ENCODE measurements at regions not wholly inside any gene's neighbourhood (a gene's known extent, or its start where the extent isn't known, plus 50 kb on each side); places are given as distances from the start of the nearest gene placed in this dataset.

DNA sequence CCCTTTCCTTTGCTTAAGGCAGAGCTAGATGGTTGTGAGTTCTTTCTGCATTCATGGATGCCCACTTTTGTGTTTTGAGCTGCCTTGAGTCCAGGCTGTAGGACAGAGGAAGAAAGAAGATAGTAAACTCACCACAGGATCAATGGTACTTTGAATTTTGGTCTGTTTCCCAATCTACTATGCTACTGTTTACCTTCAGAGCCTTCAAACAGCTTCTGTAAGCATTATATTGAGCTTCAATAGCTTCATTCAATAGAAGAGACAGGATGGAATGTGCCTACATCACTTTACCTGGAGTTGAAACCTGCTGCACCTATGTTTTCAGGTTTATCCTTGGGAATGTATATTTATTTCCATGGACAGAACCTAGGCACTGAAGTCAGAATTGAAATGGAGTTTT lies 397.9 kb upstream of the DYNLRB2 start:
- TF ChIP-seq, protein P1, sequence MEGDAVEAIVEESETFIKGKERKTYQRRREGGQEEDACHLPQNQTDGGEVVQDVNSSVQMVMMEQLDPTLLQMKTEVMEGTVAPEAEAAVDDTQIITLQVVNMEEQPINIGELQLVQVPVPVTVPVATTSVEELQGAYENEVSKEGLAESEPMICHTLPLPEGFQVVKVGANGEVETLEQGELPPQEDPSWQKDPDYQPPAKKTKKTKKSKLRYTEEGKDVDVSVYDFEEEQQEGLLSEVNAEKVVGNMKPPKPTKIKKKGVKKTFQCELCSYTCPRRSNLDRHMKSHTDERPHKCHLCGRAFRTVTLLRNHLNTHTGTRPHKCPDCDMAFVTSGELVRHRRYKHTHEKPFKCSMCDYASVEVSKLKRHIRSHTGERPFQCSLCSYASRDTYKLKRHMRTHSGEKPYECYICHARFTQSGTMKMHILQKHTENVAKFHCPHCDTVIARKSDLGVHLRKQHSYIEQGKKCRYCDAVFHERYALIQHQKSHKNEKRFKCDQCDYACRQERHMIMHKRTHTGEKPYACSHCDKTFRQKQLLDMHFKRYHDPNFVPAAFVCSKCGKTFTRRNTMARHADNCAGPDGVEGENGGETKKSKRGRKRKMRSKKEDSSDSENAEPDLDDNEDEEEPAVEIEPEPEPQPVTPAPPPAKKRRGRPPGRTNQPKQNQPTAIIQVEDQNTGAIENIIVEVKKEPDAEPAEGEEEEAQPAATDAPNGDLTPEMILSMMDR (IDR thresholded peaks at IDR 0.05), result no peak
- intact Hi-C loops (cut with DNase I), result no loop called here
- Histone ChIP-seq H3K36me3 (no peaks in the 10 kb centered on the region), H3K27ac (no peak overlapping the region), H3K9me3 (no peaks in the 10 kb centered on the region), H3K4me3 (no peak overlapping the region), H3K4me1 (no peaks in the 10 kb centered on the region), H3K27me3 (no peaks in the 10 kb centered on the region)
- no peak for DNase-seq
- no peak for ATAC-seq

DNA sequence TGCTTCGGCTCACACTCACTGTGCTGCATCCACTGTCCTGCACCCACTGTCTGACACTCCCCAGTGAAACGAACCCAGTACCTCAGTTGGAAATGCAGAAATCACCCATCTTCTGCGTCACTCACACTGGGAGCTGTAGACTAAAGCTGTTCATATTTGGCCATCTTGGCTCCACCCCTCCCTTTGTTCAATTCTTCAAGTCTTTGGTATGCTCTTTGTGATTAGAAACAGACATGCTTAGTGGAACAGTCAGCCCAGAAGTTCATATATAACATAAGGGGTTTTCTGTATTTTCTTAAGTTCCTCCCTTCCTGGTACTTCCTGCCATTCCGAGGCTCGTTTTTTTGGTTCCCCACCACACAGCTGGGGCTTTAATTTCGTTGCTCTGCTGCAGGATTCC lies 398.5 kb upstream of the DYNLRB2 start:
- H3K4me1 ChIP-seq, result no peaks in the 10 kb centered on the region
- no peaks in the 10 kb centered on the region for H3K36me3 ChIP-seq
- DNase-seq (no peak), ATAC-seq (no peak)
- H3K4me3 ChIP-seq, result no peak overlapping the region
- intact Hi-C loops (cut with DNase I), result no loop called here
- no peaks in the 10 kb centered on the region for H3K9me3 ChIP-seq
- TF ChIP-seq, protein P1 (IDR thresholded peaks at IDR 0.05), result no peak
- H3K27me3 ChIP-seq, result no peaks in the 10 kb centered on the region
- no peak overlapping the region for H3K27ac ChIP-seq

DNA sequence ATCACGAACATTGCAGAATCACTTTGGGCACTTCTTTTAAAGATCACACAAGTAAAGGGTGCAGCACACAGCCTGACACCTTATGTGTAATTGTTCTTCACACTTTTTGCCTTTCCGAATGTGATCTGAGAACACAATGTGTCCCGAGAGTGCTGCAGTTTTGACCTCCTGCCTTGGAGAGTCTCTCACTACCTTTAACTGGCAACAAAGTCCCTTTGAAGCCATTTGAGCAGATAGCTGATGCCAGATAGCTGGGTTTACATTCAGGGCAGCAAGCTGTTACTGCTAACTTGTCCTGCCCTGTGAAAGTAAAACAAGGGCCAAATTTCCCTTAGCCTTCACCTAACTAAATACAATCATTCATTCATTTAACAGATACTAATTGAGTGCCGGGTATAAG lies 411.0 kb upstream of the DYNLRB2 start:
- Histone ChIP-seq H3K4me3 (no peak overlapping the region), H3K36me3 (no peaks in the 10 kb centered on the region), H3K27ac (no peak overlapping the region), H3K27me3 (no peaks in the 10 kb centered on the region), H3K9me3 (peaks cover 9% of the 10 kb centered on the region), H3K4me1 (no peaks in the 10 kb centered on the region)
- ATAC-seq, result no peak
- intact Hi-C loops (cut with DNase I), result no loop called here
- TF ChIP-seq, protein P1 (IDR thresholded peaks at IDR 0.05), result no peak
- no peak for DNase-seq

DNA sequence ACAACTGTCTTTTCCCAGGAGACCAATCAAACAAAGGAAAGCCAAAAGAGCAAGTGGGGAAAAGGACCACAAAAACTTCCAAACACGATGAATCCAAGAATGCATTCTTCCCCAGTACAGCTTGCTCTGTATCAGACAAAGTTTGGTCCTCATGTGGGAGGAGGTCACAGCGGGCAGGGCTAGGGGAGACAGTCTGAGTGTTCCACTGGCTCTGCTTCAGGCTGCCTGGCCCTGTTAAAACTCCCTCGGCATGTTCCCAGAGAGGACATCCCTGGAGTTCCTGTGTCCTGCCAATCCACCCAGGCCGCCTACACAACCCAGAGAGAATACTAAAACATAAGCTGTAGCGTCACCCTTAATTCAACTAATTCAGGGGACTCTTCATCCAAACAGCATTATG lies 415.1 kb upstream of the DYNLRB2 start:
- intact Hi-C loops (cut with DNase I), result no loop called here
- TF ChIP-seq, protein P1 (IDR thresholded peaks at IDR 0.05), result no peak
- Histone ChIP-seq H3K27ac (no peak overlapping the region), H3K36me3 (no peaks in the 10 kb centered on the region), H3K4me3 (no peak overlapping the region), H3K27me3 (no peaks in the 10 kb centered on the region), H3K4me1 (no peaks in the 10 kb centered on the region), H3K9me3 (no peaks in the 10 kb centered on the region)
- DNase-seq (no peak), ATAC-seq (peak; percentile 39)

DNA sequence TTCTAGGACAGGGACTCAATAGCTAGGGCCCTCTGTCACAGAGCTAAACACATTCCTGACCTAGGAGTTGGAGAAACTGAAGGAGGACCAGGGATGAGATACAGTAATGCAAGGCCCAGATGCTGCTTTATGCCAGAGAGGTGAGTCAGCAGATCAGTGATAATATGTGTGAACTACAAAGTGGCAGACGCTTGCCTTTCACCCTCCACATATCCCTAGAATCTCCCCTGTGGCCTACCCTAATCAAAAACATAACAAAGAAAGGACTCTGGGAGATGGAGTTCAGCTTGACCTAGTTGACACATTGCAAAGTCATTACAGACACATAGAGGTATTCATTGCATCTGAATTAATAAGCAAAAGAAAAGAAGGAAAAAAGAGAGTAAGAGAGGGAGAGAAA lies 417.6 kb upstream of the DYNLRB2 start:
- no peaks in the 10 kb centered on the region for H3K36me3 ChIP-seq
- ATAC-seq, result no peak
- H3K4me1 ChIP-seq, result no peaks in the 10 kb centered on the region
- H3K27me3 ChIP-seq, result no peaks in the 10 kb centered on the region
- no peak for DNase-seq
- no peak overlapping the region for H3K4me3 ChIP-seq
- TF ChIP-seq, protein P1 (IDR thresholded peaks at IDR 0.05), result no peak
- H3K27ac ChIP-seq, result no peak overlapping the region
- intact Hi-C loops (cut with DNase I), result no loop called here
- no peaks in the 10 kb centered on the region for H3K9me3 ChIP-seq

DNA sequence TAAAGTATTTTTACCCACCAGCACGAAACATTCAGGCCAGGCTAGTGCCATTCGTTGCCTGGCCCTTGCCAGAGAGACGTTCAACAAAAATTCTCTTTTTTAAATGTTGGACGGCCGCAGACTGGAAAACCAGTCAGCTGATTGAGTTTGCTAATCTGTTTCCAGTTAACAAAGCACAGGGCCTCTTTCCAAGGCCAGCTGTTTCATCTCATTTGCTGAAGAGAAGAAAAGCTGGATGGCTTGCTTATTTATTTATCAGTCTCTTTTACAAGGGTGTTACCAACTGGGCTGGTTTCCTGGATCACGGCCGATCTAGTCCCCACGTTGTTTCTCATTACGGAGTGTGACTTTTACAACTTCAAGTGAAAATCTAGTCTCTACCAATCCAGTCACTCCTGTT lies 418.7 kb upstream of the DYNLRB2 start:
- DNase-seq (no peak), ATAC-seq (no peak)
- no peaks in the 10 kb centered on the region for H3K36me3 ChIP-seq
- H3K9me3 ChIP-seq, result no peaks in the 10 kb centered on the region
- no peak overlapping the region for H3K27ac ChIP-seq
- no peaks in the 10 kb centered on the region for H3K27me3 ChIP-seq
- intact Hi-C loops (cut with DNase I), result no loop called here
- no peak overlapping the region for H3K4me3 ChIP-seq
- H3K4me1 ChIP-seq, result no peaks in the 10 kb centered on the region
- TF ChIP-seq, protein P1 (IDR thresholded peaks at IDR 0.05), result no peak

Measured in upper lobe of right lung (tissue), 1 donor.